Glomerular visceral epithelial cell (primary cell): ENCODE measurements at regions not wholly inside any gene's neighbourhood (a gene's known extent, or its start where the extent isn't known, plus 50 kb on each side); places are given as distances from the start of the nearest gene placed in this dataset.

Source experiments
- DNase-seq: peaks from one replicate; pipeline ENCODE4 v3.0.0-alpha.2; 2016; ENCODE audit errors: extremely low spot score

DNA sequence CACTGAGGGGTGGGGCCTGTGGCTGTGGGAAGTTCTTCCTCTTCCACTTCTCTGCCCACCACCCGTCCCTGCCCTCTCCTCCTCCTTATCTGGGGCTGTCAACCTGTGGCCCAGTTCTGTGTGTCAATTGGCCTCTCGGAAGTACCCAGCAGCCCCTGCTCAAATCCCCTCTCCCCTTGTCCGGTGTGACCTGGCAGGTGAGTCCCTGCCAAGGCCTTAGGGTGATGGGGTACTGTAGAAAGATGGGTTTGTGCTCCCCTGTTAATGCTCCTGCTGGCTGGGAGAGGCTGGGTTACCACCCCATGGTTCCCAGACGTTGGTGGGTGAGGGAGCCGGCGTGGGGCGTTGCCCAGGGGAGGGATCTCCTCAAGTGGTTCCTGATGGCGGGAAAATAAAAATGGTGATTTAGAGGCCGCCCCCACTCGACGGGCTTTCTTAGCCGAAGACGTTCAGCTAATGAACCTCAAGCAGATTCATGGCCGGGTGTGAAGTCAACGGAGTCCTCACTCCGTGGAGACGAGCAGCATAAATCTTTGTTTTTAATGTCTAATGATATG lies 141.2 kb downstream of the URI1 start:
- DNase-seq = no peak

DNA sequence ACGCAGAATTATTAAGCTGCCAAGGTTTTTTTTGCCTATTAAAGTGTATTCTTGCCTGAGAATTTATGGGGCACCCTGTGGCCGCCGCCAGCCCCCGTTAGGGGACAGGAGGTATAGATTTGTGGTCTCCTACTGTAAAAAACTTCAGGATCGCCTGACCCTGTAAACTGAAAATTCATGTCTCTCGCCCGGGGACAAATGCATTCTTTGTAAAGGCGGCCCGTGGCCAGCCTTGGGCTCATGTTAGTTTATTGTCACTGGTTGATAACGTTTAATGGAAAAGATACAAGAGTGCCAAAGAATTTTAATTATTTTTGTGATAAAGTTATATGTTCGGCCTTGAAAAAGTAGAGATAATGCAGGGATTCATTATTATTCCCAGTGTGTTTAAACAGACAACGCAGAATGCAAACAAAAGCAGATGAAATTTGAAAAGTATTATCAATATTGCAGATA lies 141.7 kb downstream of the URI1 start:
- DNase-seq = no peak

DNA sequence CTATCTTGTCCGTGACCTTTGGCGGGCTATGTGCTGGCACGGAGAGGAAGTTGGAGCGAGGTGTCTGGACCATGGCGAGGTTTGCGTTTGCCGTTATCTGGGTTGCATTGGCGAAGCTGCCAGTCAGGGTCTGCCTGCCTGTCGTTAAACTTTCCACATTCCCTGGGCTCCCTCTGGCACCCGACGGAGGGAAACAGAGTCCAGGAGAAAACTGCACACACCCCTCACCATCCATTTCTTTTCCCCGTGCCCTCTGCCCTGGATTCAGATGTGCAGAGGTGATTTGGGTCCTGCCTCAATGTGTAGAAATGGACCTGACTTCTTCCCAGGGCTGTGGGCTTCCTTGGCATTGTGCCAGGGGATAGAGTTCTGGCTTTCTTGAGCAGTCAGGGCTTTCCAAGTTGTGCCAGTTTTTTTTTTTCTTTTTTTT lies 142.4 kb downstream of the URI1 start:
- DNase-seq = no peak

DNA sequence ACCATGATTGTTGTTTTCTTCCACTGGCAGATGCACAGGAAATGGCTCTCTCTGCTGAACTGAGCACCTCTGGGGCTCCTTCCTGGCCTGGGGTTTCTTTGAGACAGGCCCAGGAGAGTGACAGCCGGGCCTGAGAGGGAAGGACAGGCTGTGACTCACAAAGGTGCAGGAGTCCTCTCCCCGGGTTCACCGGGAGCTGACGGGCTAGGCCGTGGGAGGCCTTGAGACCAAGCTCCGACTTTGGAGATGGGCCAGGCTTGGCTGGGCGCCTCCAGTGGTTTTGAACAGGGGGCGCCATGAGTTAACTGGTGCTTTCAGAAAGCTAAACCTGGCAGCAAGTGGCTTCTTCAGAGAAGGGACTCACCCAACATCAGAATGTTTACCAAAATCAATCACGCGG lies 143.4 kb downstream of the URI1 start:
- DNase-seq = peak; percentile 5

DNA sequence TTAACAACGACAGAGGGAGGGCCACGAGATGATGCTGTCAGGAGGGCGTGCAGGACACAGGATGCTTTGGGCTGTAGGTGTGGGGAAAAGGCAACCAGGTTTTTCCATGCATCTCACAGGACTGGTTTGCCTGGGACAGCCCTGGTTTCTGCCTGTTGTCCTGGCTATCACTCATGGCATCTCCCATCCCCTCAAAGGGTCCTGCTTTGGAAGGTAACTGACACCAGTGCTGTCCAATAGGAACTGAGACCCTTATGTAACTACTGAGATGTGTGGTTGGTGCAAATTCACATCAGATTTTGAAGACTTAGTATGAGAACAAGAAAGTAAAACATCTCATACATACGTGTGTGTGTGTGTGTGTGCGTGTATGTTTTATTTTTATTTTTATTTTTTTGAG lies 144.2 kb downstream of the URI1 start:
- no peak for DNase-seq

DNA sequence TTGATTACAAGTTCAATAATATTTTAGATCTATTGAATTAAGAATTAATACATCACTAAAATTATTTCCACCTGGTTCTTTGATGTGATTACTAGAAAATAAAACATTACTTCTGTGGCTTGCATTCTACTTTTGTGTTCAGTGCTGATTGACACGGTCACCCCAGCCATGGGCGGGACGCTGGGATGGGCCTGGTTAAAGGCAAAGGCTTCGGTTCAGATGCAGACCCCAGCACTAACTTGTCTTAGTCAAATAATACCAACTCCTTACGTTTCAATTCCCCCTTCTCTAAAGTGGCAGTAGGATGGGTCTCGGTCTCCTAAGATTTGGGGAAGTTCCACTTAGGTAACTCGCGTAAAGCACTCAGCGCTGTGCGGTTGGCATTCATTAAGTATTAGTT lies 144.9 kb downstream of the URI1 start:
- no peak for DNase-seq

DNA sequence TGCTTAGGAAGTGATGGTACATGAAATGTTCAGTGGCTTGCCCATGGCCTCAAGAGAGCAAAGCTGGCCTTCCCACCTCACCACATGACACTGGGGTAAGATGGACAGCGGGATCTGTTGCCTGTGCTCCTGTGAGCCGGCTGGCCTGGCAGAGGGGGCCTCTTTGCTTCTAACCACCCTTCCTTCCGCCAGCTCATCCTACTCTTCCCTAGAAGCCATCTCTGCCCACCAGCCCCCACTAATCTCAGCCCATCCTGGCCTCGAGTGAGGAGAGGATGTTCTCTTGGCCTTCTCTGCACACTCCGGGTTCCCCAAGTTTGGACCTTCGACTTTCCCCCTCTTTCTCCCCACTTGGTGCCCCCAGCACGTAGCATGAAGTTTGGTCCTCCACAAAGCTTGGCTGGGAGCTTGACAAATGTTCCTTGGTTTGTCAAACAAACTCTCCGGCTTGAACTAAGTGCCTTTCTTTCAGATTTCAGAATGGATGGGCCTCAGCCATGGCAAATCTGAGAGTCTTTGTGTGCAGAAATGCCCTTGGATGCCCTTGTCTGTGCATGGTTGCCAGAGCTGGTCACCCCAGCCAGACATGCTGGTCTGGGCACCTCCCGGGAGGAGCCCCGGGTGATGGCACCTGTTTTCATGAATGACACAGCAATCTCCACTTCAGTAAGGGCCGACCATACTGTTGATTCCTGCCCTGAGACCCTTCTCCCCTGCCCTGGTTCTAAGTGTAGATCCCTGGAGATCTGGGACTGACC lies 145.5 kb downstream of the URI1 start:
- no peak for DNase-seq

DNA sequence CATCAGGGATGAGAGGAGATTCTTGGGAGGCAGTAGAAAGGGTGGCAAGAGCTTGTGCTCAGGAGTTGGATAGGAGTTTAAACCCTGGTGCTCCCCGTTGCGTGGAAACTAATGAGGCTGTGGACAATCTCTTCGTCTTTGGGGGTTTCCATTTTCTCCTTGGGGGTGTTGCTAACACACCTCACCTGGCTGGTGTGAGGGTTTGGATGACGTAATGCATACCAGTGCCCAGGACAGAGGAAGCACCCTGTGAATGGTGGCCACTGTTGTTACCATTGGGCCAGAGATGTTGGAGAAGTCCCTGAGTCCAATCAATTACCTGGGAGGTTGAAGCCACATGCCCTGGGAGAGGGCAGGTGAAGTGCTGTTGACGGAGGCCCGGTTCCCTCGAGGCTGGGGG lies 146.5 kb downstream of the URI1 start:
- DNase-seq = no peak

DNA sequence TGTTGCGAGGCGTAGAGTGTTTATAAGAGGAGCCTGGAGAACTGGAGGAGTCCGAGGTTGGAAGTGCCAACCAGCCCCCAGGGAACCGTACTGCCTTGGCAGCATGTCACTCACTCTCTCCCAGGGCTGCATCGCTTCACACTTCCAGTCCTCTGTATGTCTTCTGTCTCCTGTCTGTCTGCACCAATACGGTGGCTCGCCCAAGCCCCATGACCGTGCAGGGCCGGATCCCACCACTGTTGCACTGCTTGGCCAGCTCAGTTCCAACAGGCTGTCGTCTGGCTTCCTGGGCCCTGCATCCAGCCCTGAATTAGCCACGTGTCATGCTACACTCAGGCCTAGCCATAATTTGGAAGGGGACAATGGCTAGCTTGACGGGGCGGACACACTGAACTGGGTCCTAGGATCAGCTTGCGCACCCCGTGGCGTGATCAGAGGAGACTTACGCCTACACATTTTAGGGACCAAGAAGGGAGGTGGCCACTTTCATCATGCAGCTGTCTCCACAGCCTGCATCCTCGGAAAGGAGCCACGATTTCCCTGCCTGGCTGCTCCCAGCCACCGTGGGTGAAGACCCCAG lies 147.1 kb downstream of the URI1 start:
- DNase-seq = no peak

DNA sequence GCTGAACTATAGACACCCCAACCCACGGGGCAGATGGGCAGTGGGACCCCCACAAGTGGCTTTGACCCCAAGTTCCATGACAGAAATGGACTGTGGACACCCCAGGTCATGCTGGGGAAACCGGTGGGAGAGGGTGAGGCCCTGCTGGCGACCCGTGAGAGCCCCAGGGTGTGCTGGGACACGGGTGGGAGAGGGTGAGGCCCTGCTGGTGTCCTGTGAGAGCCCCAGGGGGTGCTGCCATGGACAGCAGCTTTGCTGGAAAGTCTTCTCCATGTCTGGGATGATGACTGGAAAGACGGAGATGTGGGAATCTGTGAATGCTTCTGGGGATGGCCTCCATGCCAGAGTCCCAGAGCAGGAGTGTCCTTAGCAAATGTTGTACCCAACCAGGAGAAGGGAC lies 148.4 kb downstream of the URI1 start:
- DNase-seq = no peak

DNA sequence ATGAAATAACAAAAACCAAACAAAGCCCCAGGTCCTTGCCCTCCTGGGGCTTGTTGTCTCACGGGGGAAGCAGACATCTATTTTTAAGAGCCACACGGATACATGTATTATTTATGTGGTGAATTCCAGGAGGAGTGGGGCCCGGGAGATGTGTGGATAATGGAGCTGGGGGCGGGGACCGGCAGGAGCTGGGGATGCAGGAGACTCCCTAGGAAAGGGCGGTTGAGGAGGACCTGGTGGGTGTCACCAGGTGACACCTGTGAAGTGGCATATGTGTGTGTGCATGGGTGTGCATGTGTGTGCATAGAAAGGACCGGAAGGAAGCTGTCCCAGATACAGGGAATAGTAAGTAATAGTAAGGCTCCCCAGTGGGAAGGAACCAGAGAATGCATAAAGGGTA lies 148.9 kb downstream of the URI1 start:
- no peak for DNase-seq

DNA sequence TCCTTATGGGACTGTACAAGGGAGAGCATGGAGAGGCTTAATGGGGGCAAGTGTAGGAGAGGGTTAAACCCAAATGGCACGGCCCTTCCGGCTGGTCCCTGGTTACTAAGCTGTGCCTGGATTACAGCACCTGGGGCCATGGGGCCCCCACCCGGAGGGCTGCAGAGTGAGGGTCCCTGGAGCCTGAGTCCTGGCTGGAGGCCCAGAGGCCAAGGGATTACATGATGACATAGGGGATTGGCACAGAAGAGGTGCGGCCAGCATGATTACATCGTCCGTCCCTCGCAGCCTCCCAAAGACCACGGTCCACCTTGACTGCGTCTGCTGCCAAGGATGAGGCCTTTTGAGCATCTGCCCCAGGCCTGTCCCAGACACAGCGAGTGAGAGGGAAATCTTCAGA lies 149.4 kb downstream of the URI1 start:
- no peak for DNase-seq

DNA sequence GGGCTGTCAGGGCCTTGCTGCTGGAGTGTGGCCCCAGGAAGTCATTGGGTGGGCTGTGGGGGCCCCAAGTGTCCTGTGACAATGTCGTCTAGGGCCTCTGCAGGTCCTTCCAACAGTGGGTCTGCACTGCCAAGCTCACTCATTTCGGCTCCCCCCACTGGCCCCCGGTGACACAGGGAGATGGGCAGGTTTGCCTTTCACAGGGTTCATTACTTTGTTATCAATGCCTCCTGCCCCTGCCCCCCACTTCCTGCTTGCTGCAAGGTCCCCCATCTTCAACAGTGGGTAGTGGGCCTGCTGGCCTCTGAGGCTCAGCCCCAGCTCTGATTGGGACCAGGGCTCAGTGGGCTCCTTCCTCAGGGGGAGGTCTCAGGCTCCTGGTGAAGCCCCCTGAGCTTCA lies 149.8 kb downstream of the URI1 start:
- no peak for DNase-seq

DNA sequence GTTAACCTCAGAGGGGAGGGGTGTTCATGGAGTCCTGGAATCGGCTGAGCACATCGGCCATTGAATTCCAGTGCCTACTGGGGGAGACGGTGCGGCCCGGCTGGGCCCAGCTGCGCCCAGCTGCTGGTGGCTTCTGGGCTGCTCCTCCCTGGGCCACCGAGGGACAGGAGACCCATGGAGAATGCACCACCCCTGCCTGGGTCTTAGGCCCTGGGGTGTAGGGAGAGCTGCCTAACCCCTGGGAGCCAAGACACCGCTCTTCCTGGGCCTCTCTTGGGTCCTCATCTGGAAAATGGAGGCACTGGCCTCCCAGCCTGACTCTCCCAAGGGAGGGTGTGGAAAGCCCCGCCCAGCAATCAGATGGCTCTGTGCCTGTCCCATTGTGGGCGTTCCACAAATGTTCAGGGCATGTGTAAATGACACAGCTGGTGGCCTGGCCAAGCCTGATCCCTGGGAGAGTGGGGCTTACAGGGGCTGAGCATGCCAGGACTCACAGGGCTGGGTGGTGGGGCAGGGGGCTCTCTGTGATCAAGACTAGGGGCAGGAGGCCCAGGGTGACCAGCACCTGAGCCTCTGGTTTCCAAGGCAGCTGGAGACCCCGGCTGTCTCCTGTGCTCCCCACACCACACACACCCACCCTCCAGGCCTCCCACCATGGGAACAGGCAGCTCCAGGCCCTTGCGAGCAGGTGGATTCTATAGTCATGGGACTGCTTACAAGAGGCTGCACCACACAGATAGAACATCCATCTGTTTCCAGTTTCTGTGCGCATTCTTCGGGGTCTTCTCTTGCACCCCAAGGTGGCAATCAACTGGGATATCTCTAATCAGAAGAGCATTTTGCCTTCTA lies 150.9 kb downstream of the URI1 start:
- DNase-seq = no peak

DNA sequence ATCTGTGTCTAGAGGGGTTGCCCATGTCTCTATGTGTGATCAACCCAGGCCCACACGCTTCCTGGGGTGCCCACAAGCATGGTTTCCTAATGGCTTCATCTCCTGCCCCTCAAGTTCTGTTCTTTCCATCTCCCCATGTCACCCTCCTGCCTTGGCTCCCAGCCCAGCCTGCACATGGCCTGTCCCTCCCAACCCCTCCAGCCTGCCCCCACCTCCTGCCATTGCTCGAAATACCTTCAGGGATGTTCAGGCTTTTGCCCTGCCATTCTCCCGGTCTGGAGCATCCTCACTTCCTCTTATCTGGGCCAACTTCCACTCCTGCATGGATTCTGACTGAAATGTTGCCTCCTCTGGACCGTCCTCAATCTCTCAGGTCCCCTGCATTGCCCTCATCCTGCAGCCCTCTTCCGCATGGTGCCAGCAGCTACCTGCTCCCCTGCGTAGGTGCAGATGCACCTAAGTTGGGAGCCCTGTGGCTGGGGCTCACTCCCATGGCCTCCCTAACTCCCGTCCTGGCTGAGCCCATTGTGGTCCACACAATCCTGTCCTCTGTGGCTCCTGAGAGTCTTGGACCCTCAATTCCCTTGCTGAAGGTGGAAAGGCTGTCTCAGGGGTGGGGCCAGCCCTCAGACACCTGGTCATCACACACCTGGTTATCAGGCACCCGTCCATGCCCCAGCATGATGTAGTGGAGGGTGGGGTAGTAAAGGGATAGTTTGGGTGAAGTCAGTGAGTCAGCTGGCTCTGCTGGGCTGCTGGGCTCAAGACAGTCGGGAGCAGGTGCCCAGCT lies 152.1 kb downstream of the URI1 start:
- no peak for DNase-seq

DNA sequence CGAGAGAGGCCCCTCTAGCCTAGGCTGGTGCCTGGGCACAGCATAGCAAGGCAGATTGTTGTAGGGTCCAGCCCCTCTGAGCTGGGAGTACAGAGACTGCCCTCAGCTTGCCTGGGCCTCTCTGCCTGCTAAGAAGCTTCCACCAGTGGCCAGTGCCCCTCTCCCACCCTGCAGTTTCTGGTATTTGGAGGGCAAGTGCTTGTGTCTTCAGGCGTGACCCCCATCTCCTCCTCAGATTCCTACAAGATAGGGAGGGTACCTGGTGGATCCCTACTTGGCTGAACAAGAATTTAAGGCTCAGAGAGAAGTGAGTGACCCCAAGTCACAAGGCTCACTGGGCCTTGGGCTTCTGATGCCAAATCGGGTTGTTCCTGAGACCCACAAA lies 152.7 kb downstream of the URI1 start:
- DNase-seq = no peak

DNA sequence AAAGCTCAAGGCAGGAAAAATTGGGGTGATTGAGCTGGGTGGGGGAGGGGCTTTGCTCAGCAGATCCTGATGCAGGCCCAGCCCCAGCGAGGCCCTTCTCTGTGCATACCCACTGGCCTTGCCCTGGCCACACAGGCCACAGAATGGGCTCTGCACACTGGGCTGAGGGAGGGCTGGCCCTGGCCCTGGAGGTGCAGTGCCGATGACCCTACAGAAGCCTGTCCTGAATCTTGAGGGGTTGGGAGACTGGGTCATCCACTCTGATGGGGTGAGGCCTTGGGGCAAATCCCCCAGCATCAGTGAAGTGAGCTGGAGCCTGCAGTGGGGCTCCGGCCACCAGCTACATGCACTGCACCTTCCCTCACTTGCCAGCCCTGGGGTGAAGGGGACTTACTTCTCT lies 153.1 kb downstream of the URI1 start:
- no peak for DNase-seq

DNA sequence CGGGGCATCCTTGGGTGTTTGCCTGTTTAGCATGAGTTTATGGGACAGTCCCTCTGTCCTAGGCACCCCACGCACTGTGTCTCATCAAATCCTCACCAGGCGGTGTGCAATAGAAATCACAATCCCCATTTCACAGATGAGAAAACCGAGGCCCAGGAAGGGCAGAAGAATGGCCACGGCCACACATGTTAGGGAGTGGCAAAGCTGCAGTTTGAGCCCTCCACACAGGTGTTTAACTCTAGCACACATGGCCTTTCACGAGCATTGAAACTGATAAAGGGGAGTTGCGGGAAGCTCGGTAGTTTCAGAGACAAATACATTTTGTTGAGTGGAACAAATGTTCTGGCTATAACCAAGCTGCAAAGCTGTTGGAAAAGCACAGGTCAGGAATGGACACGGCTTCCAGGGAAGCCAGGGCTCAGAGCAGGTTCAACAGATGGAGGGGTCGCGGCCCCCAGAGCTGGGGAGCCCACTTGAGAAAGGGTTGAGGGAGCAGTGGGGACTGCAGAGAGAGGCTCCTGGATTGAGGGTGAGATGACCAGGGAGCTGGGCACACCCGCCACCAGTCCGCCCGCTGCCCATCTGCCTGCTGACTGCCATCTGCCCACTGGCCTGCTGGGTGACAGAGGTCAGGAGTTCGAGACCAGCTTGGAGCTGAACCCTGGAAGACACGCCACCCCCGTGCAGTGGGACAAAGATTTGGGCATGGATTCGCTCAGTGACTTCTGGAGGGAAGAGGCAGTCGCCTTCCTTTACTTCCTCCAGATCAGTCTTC lies 154.7 kb downstream of the URI1 start:
- no peak for DNase-seq

DNA sequence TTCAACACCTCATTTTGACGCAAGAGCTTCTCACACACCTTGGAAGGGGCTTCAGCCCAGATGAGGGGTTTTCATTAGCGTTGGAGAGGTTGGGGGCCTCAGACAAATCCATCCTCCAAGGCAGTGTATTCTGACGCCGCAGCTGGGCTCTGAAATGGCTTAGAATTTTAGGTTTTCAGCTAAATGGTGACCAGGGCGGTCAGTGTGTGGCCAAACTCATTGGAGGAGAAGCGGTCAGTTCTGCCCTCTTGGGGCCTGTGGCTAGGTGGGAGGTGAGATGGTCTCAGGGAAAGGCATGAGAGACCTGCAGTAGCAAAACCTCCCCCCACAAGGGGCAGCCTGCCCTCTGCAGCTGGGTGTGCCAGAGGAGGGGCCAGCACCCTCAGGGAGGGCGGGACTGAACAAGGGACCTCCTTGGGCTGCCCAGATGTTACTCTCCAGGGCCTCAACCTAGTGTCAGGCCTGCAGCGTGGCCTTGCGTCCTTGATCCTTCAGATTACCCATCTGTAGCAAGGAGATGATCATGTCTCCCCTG lies 155.8 kb downstream of the URI1 start:
- DNase-seq = no peak

DNA sequence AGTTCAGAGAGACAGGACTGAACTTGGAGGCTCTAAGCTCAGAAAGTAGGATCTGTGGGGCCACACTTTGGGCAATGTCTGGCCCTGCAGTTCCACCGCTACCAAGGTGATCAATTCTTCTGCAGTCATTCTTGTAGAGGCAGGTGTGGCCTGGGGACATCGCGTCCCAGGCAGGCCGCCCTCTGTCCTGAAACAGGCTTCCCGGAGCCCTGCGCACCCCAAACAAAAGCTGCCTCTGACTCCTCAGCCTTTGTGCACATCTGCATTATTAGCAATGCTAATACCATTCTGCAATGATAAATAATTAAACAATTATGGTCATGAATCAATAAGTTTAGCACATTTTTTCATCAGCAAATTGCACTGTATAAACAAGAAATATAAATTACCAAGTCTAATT lies 160.2 kb downstream of the URI1 start:
- no peak for DNase-seq

DNA sequence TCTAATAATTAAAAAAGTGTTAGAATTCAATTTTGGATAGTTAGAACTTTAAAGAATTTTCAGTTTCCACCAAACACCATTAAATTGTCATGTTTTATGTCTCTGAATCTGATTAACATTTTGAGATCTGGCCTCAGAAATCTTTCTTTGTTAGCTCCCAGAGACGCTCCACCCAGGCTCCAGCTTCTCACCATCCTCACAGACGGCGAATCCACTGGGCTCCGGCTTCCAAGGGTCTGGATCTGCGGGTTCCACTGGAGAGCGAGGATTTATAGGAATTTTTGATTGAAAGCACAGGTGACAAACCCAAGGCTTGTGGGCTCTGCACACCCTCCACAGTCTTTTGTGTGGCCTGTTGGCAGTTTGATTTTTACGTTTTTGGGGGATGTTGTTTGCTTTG lies 160.6 kb downstream of the URI1 start:
- no peak for DNase-seq
